ENCODE measurements at regions not wholly inside any gene's neighbourhood (a gene's known extent, or its start where the extent isn't known, plus 50 kb on each side); places are given as distances from the start of the nearest gene placed in this dataset.

- TF ChIP-seq CTCF (IDR thresholded peaks at IDR 0.05; ENCODE audit: low read depth, low read length): no peak
- H3K4me3 ChIP-seq (ENCODE audit: low read depth, low read length): no peak overlapping the region
Measured at GRCh38 chr22:33108037-33108436, 49.9 kb upstream of the SYN3 start.
